ENCODE measurements at regions not wholly inside any gene's neighbourhood (a gene's known extent, or its start where the extent isn't known, plus 50 kb on each side); places are given as distances from the start of the nearest gene placed in this dataset.

DNA sequence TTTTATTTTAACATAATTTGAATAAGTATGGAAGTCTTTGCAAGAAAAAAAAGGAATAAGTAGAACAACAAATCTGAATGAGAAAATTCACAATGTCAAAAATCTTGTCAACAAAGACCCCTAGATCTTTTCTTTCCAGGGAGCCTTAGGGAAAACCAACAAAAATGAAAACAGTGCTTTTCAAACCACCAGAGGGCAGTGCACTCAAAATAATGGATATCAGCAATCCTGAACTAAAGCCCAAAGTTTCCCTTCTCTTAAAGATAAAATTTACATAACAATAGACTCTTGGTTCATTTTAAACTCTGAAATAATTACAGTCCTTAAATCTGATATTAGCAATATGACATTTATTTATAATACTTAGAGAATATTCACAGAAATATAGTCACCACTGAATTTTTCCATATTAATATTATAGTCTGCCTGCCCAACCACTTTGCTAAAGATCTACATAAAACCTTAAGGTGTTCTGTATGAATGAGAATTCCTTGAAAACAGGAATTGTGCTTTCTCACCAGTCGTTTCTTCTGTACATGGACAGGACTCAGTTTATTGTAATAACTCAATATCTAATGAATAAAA, 105.3 kb upstream of the BMP5 start:
- in situ Hi-C loops (cut with HindIII; ENCODE audit: extremely low pct_ligation_motif_present, low pct_unique_long_range_greater_than_20kb) (loop anchor here (5.0 kb wide), 1 partner anchor 312 kb away; no protein-coding TSS in a partner anchor), intact Hi-C loops (cut with micrococcal nuclease; ENCODE audit: unreplicated experiment) (loop anchor here (1.0 kb wide), 1 partner anchor 312 kb away; no protein-coding TSS in a partner anchor)
- Histone ChIP-seq H4K20me1 (ENCODE audit: insufficient read depth, low read length) (no peaks in the 10 kb centered on the region), H3K27me3 (ENCODE audit: control insufficient read depth in 1 of 2, insufficient read depth in 2 of 2, low read length in 2 of 2) (no peaks in the 10 kb centered on the region), H3K27ac (ENCODE audit: extremely low read length, insufficient read depth, low read length) (no peak overlapping the region), H3K36me3 (replicated peaks in 1 of 2; ENCODE audit: control insufficient read depth in 1 of 2, insufficient read depth in 2 of 2, low read length in 2 of 2) (no peaks in the 10 kb centered on the region), H3K4me1 (ENCODE audit: insufficient read depth, low read length) (no peaks in the 10 kb centered on the region), H3K4me3 (replicated peaks in 1 of 3; ENCODE audit: insufficient read depth in 1 of 3, low read depth in 2 of 3, low read length in 3 of 3) (no peak overlapping the region), H2AFZ (ENCODE audit: low read length) (no peak overlapping the region), H3K4me2 (ENCODE audit: low read depth, low read length) (no peak overlapping the region), H3K79me2 (ENCODE audit: insufficient read depth, low read length) (no peaks in the 10 kb centered on the region), H3K9ac (ENCODE audit: insufficient read depth, low read depth, low read length) (no peak overlapping the region), H3K9me3 (ENCODE audit: low read length) (no peaks in the 10 kb centered on the region)
- POLR2A ChIA-PET = no interaction called here
- TF ChIP-seq ZNF710 (CRISPR knock-in tag; IDR thresholded peaks at IDR 0.05; ENCODE audit: borderline replicate concordance) = no peak
- TF ChIP-seq STAG1 (CRISPR knock-in tag; IDR thresholded peaks at IDR 0.05) = peak; percentile 91
- TF ChIP-seq, protein P1, sequence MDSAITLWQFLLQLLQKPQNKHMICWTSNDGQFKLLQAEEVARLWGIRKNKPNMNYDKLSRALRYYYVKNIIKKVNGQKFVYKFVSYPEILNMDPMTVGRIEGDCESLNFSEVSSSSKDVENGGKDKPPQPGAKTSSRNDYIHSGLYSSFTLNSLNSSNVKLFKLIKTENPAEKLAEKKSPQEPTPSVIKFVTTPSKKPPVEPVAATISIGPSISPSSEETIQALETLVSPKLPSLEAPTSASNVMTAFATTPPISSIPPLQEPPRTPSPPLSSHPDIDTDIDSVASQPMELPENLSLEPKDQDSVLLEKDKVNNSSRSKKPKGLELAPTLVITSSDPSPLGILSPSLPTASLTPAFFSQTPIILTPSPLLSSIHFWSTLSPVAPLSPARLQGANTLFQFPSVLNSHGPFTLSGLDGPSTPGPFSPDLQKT (CRISPR knock-in tag; IDR thresholded peaks at IDR 0.05; ENCODE audit: borderline replicate concordance) = no peak
- TF ChIP-seq, protein P2, sequence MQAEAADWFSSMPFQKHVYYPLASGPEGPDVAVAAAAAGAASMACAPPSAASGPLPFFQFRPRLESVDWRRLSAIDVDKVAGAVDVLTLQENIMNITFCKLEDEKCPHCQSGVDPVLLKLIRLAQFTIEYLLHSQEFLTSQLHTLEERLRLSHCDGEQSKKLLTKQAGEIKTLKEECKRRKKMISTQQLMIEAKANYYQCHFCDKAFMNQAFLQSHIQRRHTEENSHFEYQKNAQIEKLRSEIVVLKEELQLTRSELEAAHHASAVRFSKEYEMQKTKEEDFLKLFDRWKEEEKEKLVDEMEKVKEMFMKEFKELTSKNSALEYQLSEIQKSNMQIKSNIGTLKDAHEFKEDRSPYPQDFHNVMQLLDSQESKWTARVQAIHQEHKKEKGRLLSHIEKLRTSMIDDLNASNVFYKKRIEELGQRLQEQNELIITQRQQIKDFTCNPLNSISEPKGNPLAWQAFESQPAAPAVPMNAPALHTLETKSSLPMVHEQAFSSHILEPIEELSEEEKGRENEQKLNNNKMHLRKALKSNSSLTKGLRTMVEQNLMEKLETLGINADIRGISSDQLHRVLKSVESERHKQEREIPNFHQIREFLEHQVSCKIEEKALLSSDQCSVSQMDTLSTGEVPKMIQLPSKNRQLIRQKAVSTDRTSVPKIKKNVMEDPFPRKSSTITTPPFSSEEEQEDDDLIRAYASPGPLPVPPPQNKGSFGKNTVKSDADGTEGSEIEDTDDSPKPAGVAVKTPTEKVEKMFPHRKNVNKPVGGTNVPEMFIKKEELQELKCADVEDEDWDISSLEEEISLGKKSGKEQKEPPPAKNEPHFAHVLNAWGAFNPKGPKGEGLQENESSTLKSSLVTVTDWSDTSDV (CRISPR knock-in tag; IDR thresholded peaks at IDR 0.05) = no peak
- TF ChIP-seq SMAD9 (CRISPR knock-in tag; IDR thresholded peaks at IDR 0.05) = no peak
- TF ChIP-seq KMT2B (CRISPR knock-in tag; IDR thresholded peaks at IDR 0.05) = no peak
- TF ChIP-seq SMC3 (IDR thresholded peaks at IDR 0.05; ENCODE audit: low read length) = peak; percentile 91
- TF ChIP-seq, protein P3, sequence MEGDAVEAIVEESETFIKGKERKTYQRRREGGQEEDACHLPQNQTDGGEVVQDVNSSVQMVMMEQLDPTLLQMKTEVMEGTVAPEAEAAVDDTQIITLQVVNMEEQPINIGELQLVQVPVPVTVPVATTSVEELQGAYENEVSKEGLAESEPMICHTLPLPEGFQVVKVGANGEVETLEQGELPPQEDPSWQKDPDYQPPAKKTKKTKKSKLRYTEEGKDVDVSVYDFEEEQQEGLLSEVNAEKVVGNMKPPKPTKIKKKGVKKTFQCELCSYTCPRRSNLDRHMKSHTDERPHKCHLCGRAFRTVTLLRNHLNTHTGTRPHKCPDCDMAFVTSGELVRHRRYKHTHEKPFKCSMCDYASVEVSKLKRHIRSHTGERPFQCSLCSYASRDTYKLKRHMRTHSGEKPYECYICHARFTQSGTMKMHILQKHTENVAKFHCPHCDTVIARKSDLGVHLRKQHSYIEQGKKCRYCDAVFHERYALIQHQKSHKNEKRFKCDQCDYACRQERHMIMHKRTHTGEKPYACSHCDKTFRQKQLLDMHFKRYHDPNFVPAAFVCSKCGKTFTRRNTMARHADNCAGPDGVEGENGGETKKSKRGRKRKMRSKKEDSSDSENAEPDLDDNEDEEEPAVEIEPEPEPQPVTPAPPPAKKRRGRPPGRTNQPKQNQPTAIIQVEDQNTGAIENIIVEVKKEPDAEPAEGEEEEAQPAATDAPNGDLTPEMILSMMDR (CRISPR knock-in tag; IDR thresholded peaks at IDR 0.05) = peak; percentile 76
- TF ChIP-seq, protein P4, sequence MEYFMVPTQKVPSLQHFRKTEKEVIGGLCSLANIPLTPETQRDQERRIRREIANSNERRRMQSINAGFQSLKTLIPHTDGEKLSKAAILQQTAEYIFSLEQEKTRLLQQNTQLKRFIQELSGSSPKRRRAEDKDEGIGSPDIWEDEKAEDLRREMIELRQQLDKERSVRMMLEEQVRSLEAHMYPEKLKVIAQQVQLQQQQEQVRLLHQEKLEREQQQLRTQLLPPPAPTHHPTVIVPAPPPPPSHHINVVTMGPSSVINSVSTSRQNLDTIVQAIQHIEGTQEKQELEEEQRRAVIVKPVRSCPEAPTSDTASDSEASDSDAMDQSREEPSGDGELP (IDR thresholded peaks at IDR 0.05; ENCODE audit: borderline replicate concordance, low read depth) = no peak
- no peak for TF ChIP-seq ZNF446 (CRISPR knock-in tag; IDR thresholded peaks at IDR 0.05)
- no peak for TF ChIP-seq BHLHE40 (IDR thresholded peaks at IDR 0.05; ENCODE audit: low read length)
- TF ChIP-seq MTA3 (CRISPR knock-in tag; IDR thresholded peaks at IDR 0.05) = no peak
- no peak for TF ChIP-seq MBD4 (IDR thresholded peaks at IDR 0.05; ENCODE audit: borderline replicate concordance, low read length)
- TF ChIP-seq RAD21 (CRISPR knock-in tag; IDR thresholded peaks at IDR 0.05) = peak; percentile 64; the same call in 1 of the 2 replicates
- TF ChIP-seq ARNT2 (CRISPR knock-in tag; IDR thresholded peaks at IDR 0.05; ENCODE audit: low read depth) = no peak
- TF ChIP-seq SMAD3 (CRISPR knock-in tag; IDR thresholded peaks at IDR 0.05) = 0 out of 2 replicates have a peak, but pooled peaks have one; percentile 61
- 2% methylated on average over 1 of the region's 1 CpG for WGBS (ENCODE audit: low lambda C conversion rate)
- no TSS peak for BruUV-seq (replicated peaks)
- CTCF ChIA-PET (ENCODE audit: low intra/inter-chr PET ratio, low total read pairs) = interaction anchor here (3.8 kb wide), 1 partner anchor 312 kb away, joined by 60 read pairs; no protein-coding TSS in a partner anchor
- DNase-seq (ENCODE audit: low spot score) (peak; percentile 42), FAIRE-seq (peak; percentile 68), ATAC-seq (peak; percentile 57; the same call in 2 of the 3 replicates)

All from HepG2 (cell line).